HUES64 (cell line): ENCODE measurements at regions not wholly inside any gene's neighbourhood (a gene's known extent, or its start where the extent isn't known, plus 50 kb on each side); places are given as distances from the start of the nearest gene placed in this dataset.

ENCODE experiments used
- H3K27ac ChIP-seq: 2 replicates; pipeline ENCODE4 v1.7.0; 2013; ENCODE audit warnings: low read depth, low read length, inconsistent platforms
- H3K27me3 ChIP-seq: 2 replicates; pipeline ENCODE4 v1.6.1; 2013; ENCODE audit warnings: mild to moderate bottlenecking, low read length; ENCODE audit not compliant: insufficient read depth
- H3K36me3 ChIP-seq: 2 replicates; pipeline ENCODE4 v1.6.1; 2013; ENCODE audit warnings: mild to moderate bottlenecking, low read length; ENCODE audit not compliant: insufficient read depth
- H3K4me1 ChIP-seq: 2 replicates; pipeline ENCODE4 v1.6.1; 2013; ENCODE audit warnings: mild to moderate bottlenecking, low read length, moderate library complexity; ENCODE audit not compliant: insufficient read depth
- H3K4me3 ChIP-seq: 2 replicates; pipeline ENCODE4 v1.5.1; 2013; ENCODE audit warnings: mild to moderate bottlenecking, low read length, moderate library complexity
- H3K9ac ChIP-seq: 2 replicates; pipeline ENCODE4 v1.6.1; 2013; ENCODE audit warnings: mild to moderate bottlenecking, low read depth, low read length
- H3K9me3 ChIP-seq: 2 replicates; pipeline ENCODE4 v1.6.1; 2013; ENCODE audit warnings: low read depth, low read length; ENCODE audit not compliant: insufficient read depth
- WGBS: fragments of 150-250, 120-280 bp; methylation state at CpG from one replicate; pipeline ENCODE4 v1.1.7; 2013; ENCODE audit warnings: missing lambda C conversion rate; 5-methylcytosine and 5-hydroxymethylcytosine counted together

GRCh38 chr22:48223488-48224190, 1461.2 kb downstream of the TBC1D22A start:
- Histone ChIP-seq H3K9me3 (peaks cover 5% of the 10 kb centered on the region; the same call in 1 of the 2 replicates), H3K4me1 (peaks cover 9% of the 10 kb centered on the region; the same call in 1 of the 2 replicates), H3K27ac (no peak overlapping the region), H3K9ac (no peak overlapping the region), H3K27me3 (no peaks in the 10 kb centered on the region), H3K36me3 (no peaks in the 10 kb centered on the region), H3K4me3 (no peak overlapping the region)
- WGBS: 89% methylated on average over 7 of the region's 7 CpGs

- H3K9ac ChIP-seq: no peak overlapping the region
- H3K27ac ChIP-seq: no peak overlapping the region
- H3K4me3 ChIP-seq: no peak overlapping the region
- no peaks in the 10 kb centered on the region for H3K36me3 ChIP-seq
- WGBS: 95% methylated on average over 13 of the region's 13 CpGs
- H3K4me1 ChIP-seq: peaks cover 9% of the 10 kb centered on the region; the same call in 1 of the 2 replicates
- H3K9me3 ChIP-seq: peaks cover 5% of the 10 kb centered on the region; the same call in 1 of the 2 replicates
- no peaks in the 10 kb centered on the region for H3K27me3 ChIP-seq
These were observed 1460.5 kb downstream of the TBC1D22A start for GRCh38 chr22:48222742-48223487.

DNA sequence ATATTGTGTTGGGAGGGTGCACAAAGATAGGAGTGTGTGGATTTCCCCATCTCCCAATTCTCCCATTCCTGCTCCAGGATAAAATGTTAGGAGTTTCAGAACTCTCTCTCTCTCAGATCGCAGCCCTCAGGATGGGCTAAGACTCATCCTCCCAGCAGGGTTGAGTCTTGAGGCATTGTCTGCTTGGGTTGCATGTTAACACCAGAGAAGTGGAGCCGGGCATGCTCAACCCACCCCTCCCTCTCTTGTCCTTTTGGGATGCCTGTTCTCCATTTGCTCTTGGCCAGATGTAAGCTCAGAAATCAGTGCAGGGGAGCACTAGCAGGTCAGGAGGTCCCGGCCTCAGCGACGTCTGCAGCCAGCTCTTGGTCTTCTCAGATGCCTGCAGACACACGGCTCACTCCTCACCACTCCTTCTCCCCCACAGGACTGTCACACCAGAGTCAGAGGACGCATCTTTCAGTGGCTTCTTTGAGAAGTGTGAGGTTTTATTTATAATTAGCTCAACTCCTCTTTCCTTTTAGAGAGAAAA, 1456.5 kb downstream of the TBC1D22A start:
- Histone ChIP-seq H3K36me3 (no peaks in the 10 kb centered on the region), H3K4me1 (peaks cover 9% of the 10 kb centered on the region; the same call in 1 of the 2 replicates), H3K27me3 (no peaks in the 10 kb centered on the region), H3K9me3 (peaks cover 5% of the 10 kb centered on the region; the same call in 1 of the 2 replicates), H3K27ac (no peak overlapping the region), H3K9ac (no peak overlapping the region), H3K4me3 (no peak overlapping the region)
- 57% methylated on average over 6 of the region's 7 CpGs for WGBS

DNA sequence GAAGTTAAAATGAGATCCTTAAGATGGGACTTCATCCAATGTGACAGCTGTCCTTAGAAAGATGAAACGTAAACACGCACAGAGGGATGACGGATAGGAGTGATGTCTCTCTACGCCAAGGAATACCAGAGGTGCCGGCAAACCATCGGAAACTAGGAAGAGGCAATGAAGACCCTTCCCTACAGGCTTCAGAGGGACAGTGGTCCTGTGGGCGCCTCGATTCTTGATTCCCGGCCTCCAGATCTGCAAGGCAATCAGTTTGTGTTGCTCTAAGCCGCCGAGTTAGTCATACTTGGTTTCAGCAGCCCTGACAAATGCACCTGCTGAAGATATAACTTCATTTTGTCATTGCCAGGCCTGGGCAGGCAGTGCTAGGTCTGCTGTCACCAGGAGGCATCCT, 1455.1 kb downstream of the TBC1D22A start:
- Histone ChIP-seq H3K27me3 (no peaks in the 10 kb centered on the region), H3K4me3 (no peak overlapping the region), H3K9me3 (peaks cover 5% of the 10 kb centered on the region; the same call in 1 of the 2 replicates), H3K4me1 (peaks cover 9% of the 10 kb centered on the region; the same call in 1 of the 2 replicates), H3K36me3 (no peaks in the 10 kb centered on the region), H3K27ac (no peak overlapping the region), H3K9ac (no peak overlapping the region)
- 96% methylated on average over 11 of the region's 11 CpGs for WGBS

DNA sequence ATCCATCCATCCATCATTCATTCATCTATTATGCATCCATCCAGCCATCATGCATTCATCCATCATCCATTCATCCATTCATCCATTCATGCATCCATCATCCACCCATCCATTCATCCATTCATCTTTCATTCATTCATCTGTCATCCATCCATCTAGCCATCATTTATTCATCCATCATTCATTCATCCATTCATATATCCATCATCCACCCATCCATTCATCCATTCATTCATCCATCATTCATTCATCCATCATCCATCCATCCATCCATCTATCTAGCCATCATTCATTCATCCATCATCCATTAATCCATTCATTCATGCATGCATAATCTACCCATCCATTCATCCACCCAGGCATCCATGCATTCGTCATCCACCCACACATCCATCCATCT, 1450.3 kb downstream of the TBC1D22A start:
- Histone ChIP-seq H3K9ac (no peak overlapping the region), H3K4me3 (no peak overlapping the region), H3K27me3 (no peaks in the 10 kb centered on the region), H3K4me1 (no peaks in the 10 kb centered on the region; the same call in 1 of the 2 replicates), H3K36me3 (no peaks in the 10 kb centered on the region), H3K9me3 (no peaks in the 10 kb centered on the region), H3K27ac (no peak overlapping the region)
- 92% methylated on average over 1 of the region's 1 CpG for WGBS

- Histone ChIP-seq H3K9ac (no peak overlapping the region), H3K4me1 (no peaks in the 10 kb centered on the region; the same call in 1 of the 2 replicates), H3K36me3 (no peaks in the 10 kb centered on the region), H3K27me3 (no peaks in the 10 kb centered on the region), H3K4me3 (no peak overlapping the region), H3K27ac (no peak overlapping the region), H3K9me3 (no peaks in the 10 kb centered on the region)
- 75% methylated on average over 7 of the region's 7 CpGs for WGBS
These were observed 1448.4 kb downstream of the TBC1D22A start for GRCh38 chr22:48210812-48211211.

- Histone ChIP-seq H3K4me3 (no peak overlapping the region), H3K4me1 (no peaks in the 10 kb centered on the region; the same call in 1 of the 2 replicates), H3K9me3 (no peaks in the 10 kb centered on the region), H3K27me3 (no peaks in the 10 kb centered on the region), H3K36me3 (no peaks in the 10 kb centered on the region), H3K27ac (no peak overlapping the region), H3K9ac (no peak overlapping the region)
- WGBS: 69% methylated on average over 10 of the region's 10 CpGs
These were observed 1447.7 kb downstream of the TBC1D22A start for GRCh38 chr22:48210198-48210580.

GRCh38 chr22:48209473-48210197, 1447.2 kb downstream of the TBC1D22A start:
- Histone ChIP-seq H3K9me3 (no peaks in the 10 kb centered on the region), H3K9ac (no peak overlapping the region), H3K36me3 (no peaks in the 10 kb centered on the region), H3K4me3 (no peak overlapping the region), H3K27me3 (no peaks in the 10 kb centered on the region), H3K4me1 (no peaks in the 10 kb centered on the region), H3K27ac (no peak overlapping the region)
- 92% methylated on average over 26 of the region's 26 CpGs for WGBS

DNA sequence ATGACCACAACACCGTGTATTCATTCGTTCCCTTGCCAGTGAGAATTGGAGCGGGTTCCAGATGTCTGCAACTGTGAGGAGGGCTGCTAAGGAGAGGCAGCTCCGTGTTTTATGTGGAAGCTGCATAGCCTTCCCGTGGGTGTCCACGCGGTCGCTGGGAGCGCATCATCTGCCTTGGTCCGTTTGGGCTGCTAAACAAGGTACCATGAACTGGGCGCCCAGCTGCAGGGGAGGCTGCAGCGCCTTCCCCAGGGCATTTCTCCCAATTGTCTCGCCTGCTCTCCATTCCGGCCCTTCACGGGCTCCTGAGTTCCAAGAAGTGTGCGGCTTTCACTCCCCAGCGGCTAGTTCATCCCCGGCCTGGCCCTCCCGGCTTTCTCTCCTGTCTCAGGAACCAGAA, 1446.4 kb downstream of the TBC1D22A start:
- WGBS: 95% methylated on average over 19 of the region's 19 CpGs
- H3K9ac ChIP-seq: no peak overlapping the region
- H3K9me3 ChIP-seq: no peaks in the 10 kb centered on the region
- H3K4me1 ChIP-seq: no peaks in the 10 kb centered on the region
- no peaks in the 10 kb centered on the region for H3K36me3 ChIP-seq
- H3K27me3 ChIP-seq: no peaks in the 10 kb centered on the region
- no peak overlapping the region for H3K27ac ChIP-seq
- H3K4me3 ChIP-seq: no peak overlapping the region

DNA sequence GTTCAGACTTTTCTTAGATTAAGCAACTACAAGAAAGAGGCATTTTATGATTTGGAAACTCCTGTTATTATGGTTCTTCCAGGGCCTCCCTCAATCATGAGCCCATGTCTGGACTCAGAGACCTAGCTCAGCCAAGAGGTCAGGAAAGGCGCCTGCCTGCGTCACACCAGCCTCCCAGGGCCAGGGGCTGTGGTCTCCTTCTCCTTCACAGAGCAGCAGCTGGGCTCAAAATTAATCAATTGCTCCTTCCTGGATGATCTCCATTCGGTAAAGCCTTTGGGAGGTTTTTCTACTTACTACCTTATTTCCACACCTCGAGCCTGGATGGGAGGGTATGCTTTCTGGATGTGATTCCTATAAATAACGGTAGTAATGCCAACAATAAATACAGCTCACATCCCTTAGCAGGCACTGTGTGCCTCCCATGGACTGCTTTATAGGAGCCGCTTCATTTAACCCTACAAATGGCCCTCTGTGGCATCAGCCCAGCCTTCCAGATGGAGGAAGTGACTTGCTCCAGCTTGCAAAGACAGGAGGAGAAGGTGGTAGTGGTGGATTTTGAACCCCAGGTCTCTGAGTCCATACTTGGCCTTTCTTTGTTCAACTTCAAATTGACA, 1445.6 kb downstream of the TBC1D22A start:
- 97% methylated on average over 5 of the region's 6 CpGs for WGBS
- Histone ChIP-seq H3K4me1 (no peaks in the 10 kb centered on the region), H3K4me3 (no peak overlapping the region), H3K9ac (no peak overlapping the region), H3K9me3 (no peaks in the 10 kb centered on the region), H3K27me3 (no peaks in the 10 kb centered on the region), H3K27ac (no peak overlapping the region), H3K36me3 (no peaks in the 10 kb centered on the region)
